Left kidney (tissue), 1 donor: ENCODE measurements at regions not wholly inside any gene's neighbourhood (a gene's known extent, or its start where the extent isn't known, plus 50 kb on each side); places are given as distances from the start of the nearest gene placed in this dataset.
"Not testable (repeated sequence)": the region's sequence is repeated elsewhere in the genome, so short reads cannot be mapped to it uniquely, and the experiment has no call there.

Experiments
- DNase-seq: peaks from one replicate; pipeline ENCODE4 v3.0.0-alpha.2; 2013

DNA sequence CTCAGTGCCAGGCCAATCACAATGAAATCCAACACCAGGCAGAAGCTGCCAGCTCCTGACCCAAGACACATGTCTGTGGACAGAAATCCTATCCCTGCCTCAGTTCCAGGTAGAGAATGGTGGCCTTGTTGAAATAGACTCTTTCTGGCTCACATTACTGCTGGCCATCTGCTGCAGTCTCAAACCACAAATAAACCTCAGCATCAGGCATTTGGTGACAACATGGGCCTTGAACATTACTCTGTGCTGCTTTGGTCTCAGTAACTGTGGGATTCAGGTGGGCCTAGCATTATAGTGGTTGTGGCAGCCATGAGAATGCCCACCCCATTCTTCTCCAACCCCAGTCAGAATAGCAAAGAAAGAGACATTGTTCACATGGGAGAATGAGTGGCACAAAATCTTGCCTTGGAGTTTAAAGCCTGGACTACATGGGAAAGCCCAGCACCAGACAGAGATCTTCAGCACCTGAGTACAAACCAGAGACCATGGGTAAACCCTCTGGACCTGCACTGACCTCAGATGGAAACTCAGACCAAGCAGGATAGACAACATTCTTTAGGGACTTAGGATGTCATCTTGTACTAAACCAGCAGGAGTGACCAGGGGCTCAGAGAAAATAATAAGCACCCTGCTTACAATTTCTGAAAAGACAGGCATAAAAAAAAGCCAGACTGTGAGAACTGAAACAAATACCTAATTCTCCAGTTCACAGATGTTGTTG lies 50.4 kb upstream of the TRAM1L1 start:
- DNase-seq: no peak

DNA sequence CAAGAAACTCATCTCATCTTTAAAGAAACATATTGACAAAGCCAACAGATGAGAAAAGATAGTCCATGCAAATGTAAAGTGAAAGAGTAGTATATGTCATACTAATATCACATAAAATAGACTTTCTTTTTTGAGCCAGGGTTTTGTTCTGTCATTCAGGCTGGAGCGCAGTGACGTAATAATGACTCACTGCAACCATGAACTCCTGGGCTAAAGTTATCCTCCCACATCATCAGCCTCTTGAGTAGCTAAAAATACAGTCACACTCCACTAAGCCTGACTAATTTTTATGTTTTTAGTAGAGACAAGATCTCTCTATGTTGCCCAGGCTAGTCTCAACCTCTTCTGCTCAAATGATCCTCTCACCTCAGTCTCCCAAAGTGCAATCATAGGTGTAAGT lies 51.8 kb upstream of the TRAM1L1 start:
- no peak for DNase-seq

DNA sequence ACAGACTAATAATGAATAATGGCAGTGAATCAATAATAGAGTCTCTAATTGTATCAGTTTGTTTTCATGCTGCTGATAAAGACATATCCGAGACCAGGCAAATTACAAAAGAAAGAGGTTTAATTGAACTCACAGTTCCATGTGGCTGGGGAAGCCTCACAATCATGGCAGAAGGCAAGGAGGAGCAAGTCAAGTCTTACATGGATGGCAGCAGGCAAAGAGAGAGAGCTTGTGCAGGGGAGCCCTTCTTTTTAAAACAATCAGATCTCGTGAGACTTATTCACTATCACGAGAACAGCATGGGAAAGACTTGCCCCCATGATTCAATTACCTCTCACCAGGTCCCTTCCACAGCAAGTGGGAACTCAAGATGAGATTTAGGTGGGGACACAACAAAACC lies 53.4 kb upstream of the TRAM1L1 start:
- DNase-seq: not testable (repeated sequence)

DNA sequence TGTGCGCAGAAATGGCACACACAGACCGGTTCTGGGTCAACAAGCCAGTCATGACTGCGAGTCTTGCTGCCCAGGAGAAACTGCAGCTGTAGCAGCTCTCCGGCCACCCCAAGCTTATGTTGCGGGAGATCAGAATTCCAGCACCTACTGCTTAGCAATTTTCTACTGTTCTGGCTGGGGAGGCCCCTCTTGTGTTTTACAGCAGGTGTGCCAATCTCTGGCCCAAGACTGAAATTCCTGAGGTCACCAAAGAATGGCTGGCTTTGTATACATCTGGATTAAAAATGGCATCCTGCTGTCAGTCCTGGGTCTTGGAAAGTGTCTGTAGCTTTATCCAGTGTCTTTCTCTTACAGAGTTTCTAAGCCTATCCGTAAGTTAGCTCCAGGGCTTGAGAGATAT lies 68.9 kb upstream of the TRAM1L1 start:
- DNase-seq: no peak

DNA sequence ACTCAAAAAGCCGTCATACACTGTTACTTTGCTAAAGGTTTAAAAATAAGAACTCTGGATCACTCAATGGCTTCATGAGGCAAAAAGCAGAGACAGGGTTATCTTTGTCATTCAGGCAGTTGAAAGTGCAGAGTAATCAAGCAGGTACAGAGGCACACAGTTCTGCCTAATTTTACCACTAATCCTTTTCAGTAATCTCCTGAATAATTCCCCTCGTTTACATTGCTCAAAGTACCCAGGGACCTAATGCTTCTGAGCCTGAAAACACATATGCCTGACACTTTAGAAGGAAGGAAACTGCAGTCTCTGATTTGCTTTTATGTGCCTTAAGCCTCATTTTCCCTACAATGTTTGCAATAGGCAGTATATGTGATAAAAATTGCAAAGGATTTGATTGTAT lies 71.4 kb upstream of the TRAM1L1 start:
- DNase-seq: no peak

DNA sequence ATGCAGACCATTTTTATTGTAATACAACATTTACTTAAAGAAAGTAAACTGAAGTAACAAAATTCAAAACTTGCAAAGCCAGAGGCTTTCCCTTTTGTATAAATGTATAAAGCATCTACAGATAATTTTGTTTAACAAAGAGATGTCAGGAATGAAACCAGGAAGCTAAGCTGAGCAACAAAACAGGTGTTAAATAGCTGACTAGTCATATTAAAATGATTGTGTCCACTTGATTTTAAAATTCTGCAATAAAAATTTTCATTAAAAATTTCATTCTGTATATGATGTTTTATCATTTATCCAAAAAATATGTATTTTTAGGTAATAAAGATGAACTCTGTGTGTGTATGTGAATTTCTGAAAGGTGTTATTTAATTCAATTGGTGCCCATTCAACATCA lies 72.0 kb upstream of the TRAM1L1 start:
- DNase-seq: no peak

DNA sequence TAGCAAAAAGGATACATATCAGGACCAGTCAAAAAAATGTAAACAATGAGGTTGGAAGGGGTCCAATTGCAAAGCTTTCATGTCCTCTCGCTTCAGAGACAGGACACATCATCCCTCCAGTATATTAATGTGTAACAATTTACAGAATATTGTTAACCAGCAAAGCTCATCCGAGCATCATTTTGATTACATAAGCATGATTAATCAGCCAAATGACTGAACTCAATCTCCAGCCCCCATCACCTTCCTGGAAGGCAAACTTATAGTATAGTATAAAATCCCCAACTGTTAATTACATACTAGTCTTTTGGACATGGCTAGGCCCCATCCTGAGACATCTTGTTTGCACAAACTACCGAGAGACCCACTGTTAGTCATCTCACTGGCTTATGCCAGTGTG lies 77.6 kb upstream of the TRAM1L1 start:
- no peak for DNase-seq

DNA sequence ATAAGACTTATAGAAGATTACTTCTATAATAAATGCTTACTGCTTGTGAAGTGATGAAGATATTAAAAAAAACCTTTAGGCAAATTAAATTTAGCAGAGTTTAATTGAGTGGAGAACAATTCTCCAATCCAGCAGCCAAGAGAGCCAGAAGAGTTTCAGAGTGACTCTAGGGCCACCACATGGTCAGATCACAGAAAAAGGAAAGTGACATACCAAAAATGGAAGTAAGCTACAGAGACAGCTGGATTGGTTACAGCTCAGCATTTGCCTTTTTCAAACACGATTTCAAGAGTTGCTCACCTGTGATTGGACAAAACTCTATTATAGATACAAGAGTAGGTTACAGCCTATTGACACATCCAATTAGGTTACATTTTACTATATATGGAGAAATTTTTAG lies 79.0 kb upstream of the TRAM1L1 start:
- no peak for DNase-seq

DNA sequence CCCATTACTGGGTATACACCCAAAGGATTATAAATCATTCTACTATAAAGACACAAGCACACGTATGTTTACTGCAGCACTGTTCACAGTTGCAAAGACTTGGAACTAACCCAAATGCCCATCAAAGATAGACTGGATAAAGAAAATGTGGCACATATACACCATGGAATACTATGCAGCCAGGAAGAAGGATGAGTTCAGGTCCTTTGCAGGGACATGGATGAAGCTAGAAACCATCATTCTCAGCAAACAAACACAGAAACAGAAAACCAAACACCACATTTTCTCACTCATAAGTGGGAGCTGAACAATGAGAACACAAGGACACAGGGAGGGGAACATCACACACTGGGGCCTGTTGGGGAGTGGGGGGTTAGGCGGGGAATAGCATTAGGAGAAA lies 90.0 kb upstream of the TRAM1L1 start:
- not testable (repeated sequence) for DNase-seq

DNA sequence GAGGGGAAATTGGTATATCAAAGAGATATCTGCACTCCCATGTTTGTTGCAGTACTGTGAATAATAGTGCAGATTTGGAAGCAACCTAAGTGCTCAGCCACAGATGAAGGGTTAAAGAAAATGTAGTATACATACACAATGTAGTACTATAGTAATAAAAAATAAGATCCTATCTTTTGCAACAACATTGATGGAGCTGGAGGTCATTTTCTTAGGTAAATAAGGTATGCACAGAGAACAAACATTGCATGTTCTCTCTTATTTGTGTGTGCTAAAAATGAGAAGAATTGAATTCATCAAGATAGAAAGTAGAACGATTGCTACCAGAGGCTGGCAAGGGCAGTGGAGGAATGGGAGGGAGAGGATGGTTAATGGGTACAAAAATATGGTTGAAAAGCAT lies 117.9 kb upstream of the TRAM1L1 start:
- DNase-seq: no peak

DNA sequence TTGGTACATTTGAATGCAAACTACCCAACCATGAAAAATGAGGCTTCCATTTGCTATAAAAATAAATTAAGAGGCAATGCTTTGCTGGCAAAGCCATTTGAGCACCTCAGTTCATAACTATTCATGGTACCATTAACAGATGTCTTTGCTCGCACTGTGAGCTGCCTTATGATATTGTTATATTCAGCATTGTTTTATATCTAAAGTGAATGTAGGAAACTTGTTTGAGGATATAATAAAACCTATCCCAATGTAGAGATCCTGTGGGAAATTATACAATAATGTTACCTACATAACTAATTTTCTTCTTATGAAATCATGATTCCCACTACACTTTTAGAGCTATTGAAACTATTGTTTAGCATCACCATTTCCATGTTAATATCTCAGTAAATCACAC lies 125.2 kb upstream of the TRAM1L1 start:
- no peak for DNase-seq

DNA sequence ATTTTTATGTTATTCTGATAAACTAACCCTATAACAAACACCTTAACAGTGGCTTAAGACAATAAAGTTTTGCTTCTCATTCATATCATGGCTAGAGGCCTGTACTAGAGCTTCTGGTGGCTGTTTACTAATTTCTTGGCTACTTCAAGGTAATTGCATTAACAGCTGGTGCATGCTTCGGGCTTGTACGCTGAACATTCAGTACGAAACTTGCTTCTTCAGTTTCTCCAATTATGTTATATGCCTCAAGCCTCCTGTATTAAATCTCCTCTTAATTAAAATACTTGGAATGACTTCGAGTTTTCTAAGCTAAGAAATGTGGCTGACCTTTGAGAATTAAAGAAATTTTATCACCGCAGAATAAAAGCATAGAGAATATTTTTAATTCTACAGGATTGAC lies 138.9 kb upstream of the TRAM1L1 start:
- DNase-seq: no peak

DNA sequence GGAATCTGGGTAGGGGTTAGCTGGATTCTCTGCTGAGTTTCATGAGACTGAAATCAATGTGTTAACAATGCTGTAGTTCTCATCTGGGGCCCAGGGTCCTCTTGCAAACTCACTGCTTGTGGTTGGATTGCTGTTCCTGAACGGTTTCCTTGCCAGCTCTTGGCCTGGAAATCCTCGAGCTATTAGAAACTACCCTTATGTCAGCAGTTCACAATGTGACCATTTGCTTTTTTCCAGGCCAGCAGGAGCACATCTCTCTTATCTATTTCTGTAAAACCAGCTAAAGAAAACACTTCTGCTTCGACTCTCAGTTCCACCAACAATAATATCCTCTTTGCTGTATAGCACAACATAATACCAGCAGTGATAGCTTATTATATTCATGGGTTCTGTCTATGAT lies 140.1 kb upstream of the TRAM1L1 start:
- DNase-seq: no peak

DNA sequence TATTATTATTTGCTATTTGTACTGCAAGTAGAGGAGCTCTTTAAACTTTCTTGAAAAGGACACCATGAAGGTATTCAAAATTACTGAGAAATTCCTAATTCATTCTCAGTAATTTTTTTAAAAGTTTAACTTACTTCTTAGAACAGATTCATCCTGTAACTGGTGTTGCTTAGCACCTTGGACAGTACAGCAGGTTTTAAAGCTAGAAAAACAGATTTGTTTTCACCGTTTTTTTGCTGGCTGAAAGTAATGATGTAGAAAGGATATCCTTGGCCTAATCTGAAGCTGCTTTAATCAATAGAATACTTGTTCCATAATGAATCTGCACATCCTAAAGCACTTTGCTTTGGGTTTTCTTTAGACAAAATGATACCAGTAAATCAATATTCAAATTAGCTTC lies 142.5 kb upstream of the TRAM1L1 start:
- DNase-seq: no peak

DNA sequence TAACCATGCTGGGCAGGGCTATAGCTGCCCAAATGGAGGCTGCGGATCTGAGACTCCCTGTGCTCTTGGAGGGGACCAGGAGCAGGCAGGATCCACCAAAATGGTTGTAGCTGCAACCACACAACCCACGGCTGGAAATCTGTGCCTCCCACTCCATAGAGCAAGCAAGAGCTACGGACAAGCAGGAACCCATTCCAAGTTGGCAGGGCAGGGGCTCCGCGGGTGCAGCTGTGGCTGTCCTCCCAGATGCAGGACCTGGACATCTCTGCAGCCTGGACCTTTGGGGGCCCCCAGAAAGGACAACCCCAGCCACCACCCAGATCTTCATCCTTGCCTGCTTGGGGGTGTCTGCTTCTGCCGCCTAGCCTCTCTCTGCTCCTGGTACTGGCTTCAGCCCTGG lies 154.1 kb upstream of the TRAM1L1 start:
- DNase-seq: no peak

DNA sequence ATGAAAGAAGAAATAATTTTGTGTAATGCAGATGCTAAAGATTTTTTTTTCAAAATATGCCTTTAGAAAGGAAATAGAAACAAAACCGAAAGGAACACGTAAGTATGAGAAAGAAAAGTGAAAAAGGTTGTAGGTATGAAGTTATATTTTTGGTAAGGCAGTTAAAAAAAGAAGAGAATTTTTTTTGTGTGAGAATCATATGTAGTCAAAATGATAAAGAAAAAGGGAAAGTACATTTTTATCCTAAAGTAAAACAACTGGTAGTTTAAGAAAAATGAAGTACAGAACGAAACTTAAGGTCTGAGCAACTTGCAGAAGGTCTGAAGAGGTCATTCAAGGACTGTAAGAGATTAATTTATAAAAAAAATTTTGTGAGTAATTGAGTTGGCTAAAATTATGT lies 164.0 kb upstream of the TRAM1L1 start:
- DNase-seq: no peak

DNA sequence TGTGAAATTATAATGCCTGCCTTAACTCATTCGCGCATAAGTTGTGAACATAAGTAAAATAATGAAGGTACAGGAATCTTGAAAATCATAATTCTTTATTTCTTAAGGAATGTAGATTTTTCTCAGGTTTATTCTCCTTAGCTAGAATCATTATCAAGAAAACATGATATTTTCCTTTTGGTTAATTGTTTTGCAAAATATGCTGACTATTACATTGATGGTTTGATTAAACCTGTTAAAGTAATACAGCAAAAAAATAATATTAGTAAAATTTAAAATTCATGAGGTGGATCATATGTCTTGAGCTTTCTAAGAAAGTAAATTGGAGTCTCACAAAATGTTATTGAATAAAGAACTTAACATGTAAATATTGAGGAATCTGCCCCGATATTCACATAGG lies 178.7 kb upstream of the TRAM1L1 start:
- no peak for DNase-seq

DNA sequence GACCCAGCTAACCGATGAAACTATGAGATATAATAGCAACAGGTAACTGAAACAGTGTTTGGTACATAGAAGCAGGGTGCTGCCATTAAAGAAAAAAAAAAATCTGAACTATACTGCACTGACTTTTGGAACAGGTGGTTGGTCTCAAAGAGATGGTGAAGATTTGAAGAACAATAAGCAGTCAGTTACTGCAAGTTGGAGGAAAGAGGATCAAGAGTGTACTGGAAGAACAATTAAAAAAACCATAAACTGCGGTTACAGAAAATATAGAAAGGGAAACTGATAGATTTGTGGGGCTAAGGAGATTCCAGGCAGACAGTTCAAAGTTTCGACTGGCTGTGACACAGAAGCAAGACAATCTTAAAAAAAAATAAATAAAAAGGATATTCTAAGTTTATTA lies 181.9 kb upstream of the TRAM1L1 start:
- DNase-seq: no peak

DNA sequence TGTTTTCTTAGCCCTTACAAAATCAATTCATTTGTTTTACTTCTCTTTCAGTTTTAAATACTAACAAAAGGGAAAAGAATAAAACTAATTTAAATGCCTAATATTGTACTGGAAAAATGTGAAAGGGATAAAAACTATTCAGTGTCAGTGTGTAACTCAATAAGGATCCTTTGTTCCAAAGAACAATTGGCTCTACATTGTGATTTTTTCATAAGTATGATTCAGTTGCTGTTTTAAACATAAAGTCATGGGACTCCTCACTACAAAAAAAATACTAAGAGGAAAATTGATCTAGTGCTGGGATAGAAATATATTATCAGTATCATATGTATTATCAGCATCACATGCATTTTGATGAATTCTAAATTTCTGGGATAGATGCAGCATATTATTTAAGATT lies 199.4 kb upstream of the TRAM1L1 start:
- no peak for DNase-seq

DNA sequence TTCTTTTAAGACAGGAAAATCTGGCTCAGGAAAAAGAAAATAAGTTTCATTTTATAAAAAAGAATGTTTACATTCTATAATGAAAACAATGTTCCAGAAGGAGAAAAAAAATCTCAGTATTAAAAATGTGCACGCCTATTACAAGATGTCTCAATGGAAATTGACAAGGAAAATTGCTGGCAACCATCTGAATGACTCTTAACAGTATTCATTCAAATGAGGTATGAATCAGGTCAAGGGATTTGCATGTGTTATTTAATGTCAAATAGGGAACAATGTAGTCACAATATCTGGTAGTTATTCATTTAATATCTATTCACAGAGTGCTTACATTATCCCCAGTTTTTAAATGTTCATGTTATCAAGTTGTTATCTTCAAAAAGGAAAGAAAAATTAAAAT lies 208.4 kb upstream of the TRAM1L1 start:
- no peak for DNase-seq

DNA sequence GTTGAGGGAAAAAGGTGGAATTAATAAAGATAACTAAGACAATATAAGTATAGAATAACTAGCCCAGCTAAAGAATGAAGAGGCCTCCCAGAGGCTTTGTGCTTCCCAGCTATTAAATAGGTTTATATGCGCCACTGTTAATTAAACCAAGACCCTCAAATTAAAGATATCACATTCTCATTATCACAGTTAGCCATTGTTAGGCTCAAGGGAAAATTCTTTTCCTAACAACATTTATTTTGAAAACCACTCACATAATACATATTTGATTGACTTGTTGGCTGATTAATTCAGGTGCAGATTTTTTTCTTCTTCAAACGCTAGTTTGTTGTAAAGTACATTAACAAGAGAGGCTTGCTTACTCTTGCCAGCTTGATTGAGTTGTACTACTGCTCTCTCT lies 216.8 kb upstream of the TRAM1L1 start:
- no peak for DNase-seq

DNA sequence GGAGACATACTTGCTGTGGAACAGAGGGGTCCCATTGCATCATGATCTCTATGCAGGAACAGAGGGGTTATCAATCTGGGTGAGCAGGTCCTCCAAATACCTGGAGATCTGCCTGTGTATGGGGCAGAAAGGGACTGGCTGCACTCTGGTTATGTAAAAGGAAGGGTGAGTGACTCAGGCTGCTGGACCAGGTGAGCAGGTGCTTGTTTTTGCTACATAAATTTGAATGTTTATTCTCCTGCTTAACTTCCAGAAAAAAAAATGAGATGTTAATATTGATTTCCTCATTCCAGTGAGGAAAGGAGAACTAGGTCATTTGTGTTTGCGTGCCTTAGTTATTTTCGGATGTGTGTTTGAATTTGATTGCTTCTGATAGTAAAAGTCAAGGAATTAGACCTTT lies 225.8 kb upstream of the TRAM1L1 start:
- DNase-seq: no peak

DNA sequence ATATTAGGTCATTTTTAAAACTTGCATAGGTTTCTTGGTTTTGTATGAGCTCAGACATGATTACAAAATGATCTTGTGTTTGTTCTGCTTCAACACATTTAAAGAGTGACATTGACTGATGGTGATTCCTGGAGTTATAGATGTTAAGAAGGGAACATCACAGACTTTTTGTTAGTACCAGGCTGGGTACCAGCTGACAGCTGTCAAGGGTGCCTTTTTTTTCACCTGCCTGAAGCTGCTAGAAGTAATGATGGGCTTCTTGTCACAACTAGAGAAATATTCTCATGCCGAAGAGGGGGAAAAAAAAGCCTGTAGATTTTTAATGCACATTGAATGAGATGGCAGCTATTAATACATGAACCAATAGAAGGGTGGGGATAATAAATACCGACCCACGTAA lies 226.6 kb upstream of the TRAM1L1 start:
- no peak for DNase-seq

DNA sequence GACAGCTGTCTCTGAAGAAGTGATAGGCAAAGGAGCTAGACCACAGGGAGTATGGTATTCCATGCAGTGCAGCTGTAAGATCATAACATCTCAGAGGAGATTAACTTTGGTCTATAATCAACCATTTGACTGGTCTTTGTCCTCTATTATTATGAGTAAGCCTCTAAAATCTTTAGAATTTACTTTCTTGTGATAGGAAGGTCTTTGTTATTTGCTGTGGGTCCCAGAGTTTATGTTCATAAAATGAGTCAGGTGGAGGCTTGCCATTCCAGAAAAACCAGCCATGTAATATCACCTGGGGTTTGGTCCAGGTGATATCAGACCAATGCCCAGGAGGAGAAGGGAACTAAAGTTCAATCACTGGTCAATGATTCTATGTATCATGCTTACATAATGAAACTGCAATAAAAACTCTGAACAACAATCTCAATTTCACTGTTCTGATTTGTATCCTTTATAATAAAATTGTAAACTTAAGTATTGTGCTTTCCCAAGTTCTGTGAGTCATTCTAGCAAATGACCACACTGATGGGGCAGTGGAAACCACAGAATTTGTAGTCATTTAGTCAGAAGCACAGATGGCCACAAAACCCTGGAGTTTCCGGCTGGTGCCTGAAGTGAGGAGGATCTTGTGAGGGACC lies 239.6 kb upstream of the TRAM1L1 start:
- no peak for DNase-seq

DNA sequence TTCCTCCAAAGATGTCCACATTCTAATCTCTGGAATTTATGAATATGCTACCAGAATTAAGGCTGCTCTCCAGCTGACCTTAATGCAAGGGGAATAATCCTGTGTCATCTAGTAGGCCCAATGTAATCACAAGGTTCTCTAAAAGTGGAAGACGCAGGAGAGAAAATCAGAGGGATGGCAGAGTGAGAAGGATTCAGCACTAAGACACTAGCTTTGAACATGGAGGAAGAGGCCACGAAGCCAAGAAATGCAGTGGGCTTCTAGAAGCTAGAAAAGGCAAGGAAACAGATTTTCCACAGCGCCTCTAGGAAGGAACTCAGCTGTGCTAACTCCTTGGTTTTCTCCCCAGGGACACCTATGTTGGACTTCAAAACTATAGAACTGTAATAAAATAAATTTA lies 240.7 kb upstream of the TRAM1L1 start:
- DNase-seq: no peak
